ENCODE measurements at regions not wholly inside any gene's neighbourhood (a gene's known extent, or its start where the extent isn't known, plus 50 kb on each side); places are given as distances from the start of the nearest gene placed in this dataset.

DNA sequence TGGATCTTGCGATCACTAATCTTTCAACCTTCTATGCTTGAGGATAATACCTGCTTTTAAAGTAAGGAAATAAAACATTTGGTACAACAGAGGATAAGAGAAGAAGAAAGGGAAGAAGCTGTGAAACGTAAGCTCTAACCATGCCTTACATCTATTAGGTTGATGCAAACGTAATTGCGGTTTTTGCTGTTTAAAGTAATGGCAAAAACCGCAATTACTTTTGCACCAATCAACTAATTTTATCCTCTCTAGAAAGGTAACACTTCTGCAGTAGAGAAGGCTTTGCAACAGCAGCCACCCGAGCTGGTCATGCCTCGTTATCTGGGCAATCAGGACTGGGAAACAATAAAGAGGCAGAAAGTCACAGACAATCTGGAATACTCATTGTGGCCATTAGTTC lies 224.1 kb downstream of the MED10 start:
- TF ChIP-seq ZFX (IDR thresholded peaks at IDR 0.05) = no peak
- no peak for TF ChIP-seq CTCF (conservative IDR thresholded peaks at IDR 0.05)
- H3K27ac ChIP-seq = no peak overlapping the region

GRCh38 chr5:6146271-6146670 lies 232.1 kb downstream of the MED10 start:
- no peak overlapping the region for H3K27ac ChIP-seq
- TF ChIP-seq CTCF (conservative IDR thresholded peaks at IDR 0.05) = no peak
- no peak for TF ChIP-seq ZFX (IDR thresholded peaks at IDR 0.05)

- no peak overlapping the region for H3K27ac ChIP-seq
- TF ChIP-seq ZFX (IDR thresholded peaks at IDR 0.05) = no peak
- no peak for TF ChIP-seq CTCF (conservative IDR thresholded peaks at IDR 0.05)
These were observed 232.6 kb downstream of the MED10 start for GRCh38 chr5:6145616-6146237.

DNA sequence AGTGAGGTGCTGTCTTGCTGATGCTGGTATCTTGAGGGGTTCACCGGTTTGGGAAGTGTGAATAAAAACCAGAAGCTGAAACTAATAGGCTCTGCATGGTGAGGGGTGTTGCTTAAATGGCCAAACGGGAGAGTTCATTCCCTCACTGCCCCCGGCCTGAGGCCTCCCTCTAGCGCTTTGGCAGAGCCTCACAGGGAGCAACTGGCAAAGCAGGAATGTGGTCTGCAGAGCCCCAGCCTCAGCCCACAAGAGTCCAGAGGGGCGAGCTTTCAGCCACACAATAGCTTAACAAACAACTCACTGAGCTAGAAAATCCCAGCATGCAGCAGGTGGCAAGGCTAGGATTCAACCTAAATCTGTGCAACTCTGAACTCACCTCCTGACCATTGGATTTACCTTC lies 234.8 kb downstream of the MED10 start:
- TF ChIP-seq CTCF (conservative IDR thresholded peaks at IDR 0.05) = no peak
- TF ChIP-seq ZFX (IDR thresholded peaks at IDR 0.05) = no peak
- H3K27ac ChIP-seq = no peak overlapping the region

GRCh38 chr5:6142353-6142752 lies 236.0 kb downstream of the MED10 start:
- H3K27ac ChIP-seq = no peak overlapping the region
- no peak for TF ChIP-seq ZFX (IDR thresholded peaks at IDR 0.05)
- TF ChIP-seq CTCF (conservative IDR thresholded peaks at IDR 0.05) = no peak

DNA sequence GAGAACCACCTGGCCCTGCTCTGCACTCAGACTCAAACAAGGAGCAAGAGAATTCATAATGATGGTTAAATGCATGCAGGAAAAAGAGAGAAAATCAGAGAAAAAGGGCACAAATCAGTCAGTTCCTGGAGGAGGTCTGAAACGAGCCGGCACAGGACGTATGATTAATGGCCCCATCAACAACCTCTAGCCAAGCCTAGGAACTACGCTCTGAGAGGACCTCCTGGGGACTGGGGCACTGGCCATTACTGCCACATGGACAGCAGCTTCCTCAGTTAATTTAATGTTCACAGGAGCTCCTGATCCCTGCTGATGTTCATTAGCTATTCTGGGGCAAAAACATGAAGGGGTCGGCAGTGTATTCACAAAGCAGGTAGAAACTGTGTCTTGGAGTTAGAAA lies 238.1 kb downstream of the MED10 start:
- TF ChIP-seq ZFX (IDR thresholded peaks at IDR 0.05) (no peak), CTCF (conservative IDR thresholded peaks at IDR 0.05) (no peak)
- no peak overlapping the region for H3K27ac ChIP-seq

DNA sequence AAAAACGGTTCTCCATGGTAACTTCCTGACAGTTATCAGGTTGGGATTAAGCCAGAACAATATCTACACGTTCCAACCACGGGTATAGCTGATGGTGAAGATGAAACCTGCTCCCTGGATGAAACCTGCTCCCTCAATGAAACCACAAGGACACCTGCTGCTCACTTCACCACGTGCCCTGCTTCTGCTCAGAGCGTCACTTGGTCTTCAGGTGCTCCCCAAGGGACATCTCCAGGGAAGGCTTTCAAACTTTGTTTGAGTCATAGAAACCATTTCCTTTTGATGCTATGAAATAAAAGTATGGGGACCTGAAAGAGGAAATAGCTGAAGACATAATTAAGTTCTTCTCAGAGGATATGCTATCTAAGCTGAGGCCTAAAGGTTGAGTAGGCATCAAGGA lies 242.4 kb downstream of the MED10 start:
- no peak overlapping the region for H3K27ac ChIP-seq
- no peak for TF ChIP-seq ZFX (IDR thresholded peaks at IDR 0.05)
- no peak for TF ChIP-seq CTCF (conservative IDR thresholded peaks at IDR 0.05)
